ENCODE measurements at regions not wholly inside any gene's neighbourhood (a gene's known extent, or its start where the extent isn't known, plus 50 kb on each side); places are given as distances from the start of the nearest gene placed in this dataset.

GRCh38 chr9:82680179-82680935 is 382.6 kb downstream of the RASEF start:
- TF ChIP-seq CTCF (IDR thresholded peaks at IDR 0.05; ENCODE audit: low read depth, low read length) = no peak
- no peak overlapping the region for H3K4me3 ChIP-seq (ENCODE audit: low read depth, low read length)

- TF ChIP-seq CTCF (IDR thresholded peaks at IDR 0.05; ENCODE audit: low read depth, low read length) = no peak
These were observed 381.1 kb downstream of the RASEF start for GRCh38 chr9:82681809-82682208.

GRCh38 chr9:82682431-82682830 is 380.5 kb downstream of the RASEF start:
- TF ChIP-seq CTCF (IDR thresholded peaks at IDR 0.05; ENCODE audit: low read depth, low read length) = no peak

More at GRCh38 chr9:82681809-82682208, 381.1 kb downstream of the RASEF start:
- H3K4me3 ChIP-seq (ENCODE audit: low read depth, low read length) = no peak overlapping the region

GRCh38 chr9:82695704-82696103 is 367.2 kb downstream of the RASEF start:
- TF ChIP-seq CTCF (IDR thresholded peaks at IDR 0.05; ENCODE audit: low read depth, low read length) = no peak
- H3K4me3 ChIP-seq (ENCODE audit: low read depth, low read length) = no peak overlapping the region

More at GRCh38 chr9:82682431-82682830, 380.5 kb downstream of the RASEF start:
- H3K4me3 ChIP-seq (ENCODE audit: low read depth, low read length) = no peak overlapping the region

GRCh38 chr9:82706786-82707185 is 356.2 kb downstream of the RASEF start:
- no peak overlapping the region for H3K4me3 ChIP-seq (ENCODE audit: low read depth, low read length)
- no peak for TF ChIP-seq CTCF (IDR thresholded peaks at IDR 0.05; ENCODE audit: low read depth, low read length)

- no peak for TF ChIP-seq CTCF (IDR thresholded peaks at IDR 0.05; ENCODE audit: low read depth, low read length)
- no peak overlapping the region for H3K4me3 ChIP-seq (ENCODE audit: low read depth, low read length)
These were observed 346.1 kb downstream of the RASEF start for GRCh38 chr9:82716821-82717220.

GRCh38 chr9:82720515-82720914 is 342.4 kb downstream of the RASEF start:
- no peak overlapping the region for H3K4me3 ChIP-seq (ENCODE audit: low read depth, low read length)
- TF ChIP-seq CTCF (IDR thresholded peaks at IDR 0.05; ENCODE audit: low read depth, low read length) = no peak

Measured in WI38 (cell line).